Kidney glomerular epithelial cell (primary cell): ENCODE measurements at regions not wholly inside any gene's neighbourhood (a gene's known extent, or its start where the extent isn't known, plus 50 kb on each side); places are given as distances from the start of the nearest gene placed in this dataset.
"Not testable (repeated sequence)": the region's sequence is repeated elsewhere in the genome, so short reads cannot be mapped to it uniquely, and the experiment has no call there.

Experiments used
- DNase-seq: peaks from one replicate; lab custom pipeline; 2025; lab: John Stamatoyannopoulos, UW

DNA sequence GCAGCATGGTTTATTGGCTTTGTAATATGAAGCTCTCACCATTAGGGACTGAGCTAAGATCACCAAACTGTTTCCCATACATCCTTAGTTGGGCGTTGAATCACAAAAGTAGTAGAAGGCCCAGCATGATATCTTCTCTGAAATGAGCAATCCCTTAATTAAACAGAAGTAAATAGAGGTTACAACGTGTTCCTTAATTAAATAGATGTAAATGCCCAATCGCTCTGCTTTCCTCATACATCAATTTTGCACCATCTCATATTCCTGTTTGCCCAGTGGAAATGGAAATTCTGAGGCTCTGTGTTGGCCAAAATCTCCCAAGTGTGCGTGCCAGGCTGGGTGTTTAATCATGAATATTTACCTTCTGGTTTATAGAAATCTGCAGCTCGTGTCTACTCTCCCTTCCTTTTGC is 107.4 kb upstream of the FOXB1 start:
- DNase-seq: no peak

- no peak for DNase-seq
Observed at GRCh38 chr15:59894835-59895234, 109.3 kb upstream of the FOXB1 start.

DNA sequence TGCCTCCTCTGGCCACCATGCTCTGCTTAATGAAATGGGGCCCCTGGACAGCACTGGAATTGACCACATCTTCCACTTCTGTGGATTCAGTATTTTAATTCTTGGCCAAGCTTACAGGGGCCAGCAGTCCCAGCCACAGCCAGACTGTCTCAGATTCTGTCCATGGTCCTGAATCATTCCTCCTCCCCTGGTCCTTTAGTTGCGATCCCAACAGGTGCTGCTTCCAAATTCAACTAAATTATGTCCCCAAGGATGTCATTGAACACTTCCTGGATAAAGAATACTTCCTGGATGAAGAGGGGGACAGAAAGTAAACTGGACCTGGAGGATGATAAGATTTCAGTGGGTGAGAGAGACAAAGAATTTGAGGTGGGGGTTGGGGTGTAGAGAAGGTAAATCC is 111.1 kb upstream of the FOXB1 start:
- peak; percentile 22 for DNase-seq

GRCh38 chr15:59887870-59888269 is 116.2 kb upstream of the FOXB1 start:
- DNase-seq: not testable (repeated sequence)

DNA sequence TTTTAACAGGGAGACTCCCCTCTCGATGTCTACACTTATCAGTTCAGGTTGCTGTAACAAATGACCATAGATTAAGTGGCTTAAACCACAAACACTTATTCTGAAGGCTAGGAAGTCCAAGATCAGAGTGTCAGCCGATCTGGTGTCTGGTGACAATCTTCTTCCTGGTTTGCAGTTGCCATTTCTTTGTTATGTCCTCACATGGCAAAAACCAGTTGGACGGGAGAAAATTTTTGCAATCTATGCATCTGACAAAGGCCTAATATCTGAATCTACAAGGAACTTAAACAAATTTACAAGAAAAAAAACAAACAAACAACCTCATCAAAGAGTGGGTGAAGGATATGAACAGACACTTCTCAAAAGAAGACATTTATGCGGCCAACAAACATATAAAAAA is 116.9 kb upstream of the FOXB1 start:
- DNase-seq: no peak

GRCh38 chr15:59886441-59886840 is 117.7 kb upstream of the FOXB1 start:
- no peak for DNase-seq

DNA sequence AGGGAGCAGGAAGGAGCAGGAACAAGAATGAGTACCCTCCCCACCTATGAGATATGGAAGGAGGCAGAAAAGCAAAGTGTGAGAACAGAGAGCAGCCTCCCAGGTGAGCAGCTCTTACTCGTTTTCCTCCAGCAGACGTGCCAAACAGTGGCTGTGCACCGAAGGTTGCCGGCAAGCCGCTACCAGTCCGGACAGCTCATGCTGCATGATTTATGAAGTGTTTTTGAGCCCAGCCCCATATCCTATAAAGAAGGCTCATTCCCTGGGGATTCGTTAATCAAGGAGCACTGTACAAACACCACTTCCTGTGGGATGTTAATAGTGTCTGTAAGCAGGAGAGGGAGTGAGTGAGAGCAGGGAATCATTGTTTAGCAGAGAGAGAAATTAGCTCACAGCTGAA is 118.3 kb upstream of the FOXB1 start:
- peak; percentile 36 for DNase-seq

DNA sequence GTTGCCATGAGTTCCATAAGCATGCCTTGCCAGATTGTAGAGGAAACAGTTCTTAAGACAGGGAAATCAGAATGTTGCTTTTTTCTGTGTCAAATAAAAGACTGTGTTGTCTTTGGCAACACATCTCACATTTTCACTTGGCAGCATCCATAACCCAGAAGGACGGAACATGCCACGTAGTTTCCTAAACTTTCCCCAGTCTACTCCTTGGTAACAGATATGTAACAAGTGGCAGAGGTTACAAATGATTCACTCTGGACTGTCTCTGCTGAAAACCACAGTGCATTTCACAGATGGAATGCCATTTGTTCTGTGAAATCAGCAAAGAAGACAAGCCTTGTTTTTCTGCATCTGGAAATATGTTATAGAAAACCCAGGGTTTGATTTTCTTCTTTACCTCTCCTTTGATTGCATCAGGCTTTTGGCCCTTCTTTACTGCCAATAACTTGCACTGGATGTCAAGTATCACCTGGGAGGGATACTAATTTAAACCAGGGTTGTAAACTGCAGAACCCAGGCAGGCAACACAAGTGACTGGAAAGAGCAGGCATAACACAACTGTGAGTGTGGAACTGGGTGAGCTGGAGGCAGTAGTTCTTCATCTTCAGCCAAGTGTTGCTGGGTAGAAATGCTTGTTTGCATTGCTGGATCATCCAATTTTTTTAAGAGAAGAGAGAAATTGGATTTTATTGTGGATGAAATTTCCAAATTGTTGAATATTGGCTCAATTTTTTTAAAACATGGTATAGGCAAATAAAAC is 124.4 kb upstream of the FOXB1 start:
- peak; percentile 87 for DNase-seq

- no peak for DNase-seq
Observed at GRCh38 chr15:59876140-59876539, 128.0 kb upstream of the FOXB1 start.

DNA sequence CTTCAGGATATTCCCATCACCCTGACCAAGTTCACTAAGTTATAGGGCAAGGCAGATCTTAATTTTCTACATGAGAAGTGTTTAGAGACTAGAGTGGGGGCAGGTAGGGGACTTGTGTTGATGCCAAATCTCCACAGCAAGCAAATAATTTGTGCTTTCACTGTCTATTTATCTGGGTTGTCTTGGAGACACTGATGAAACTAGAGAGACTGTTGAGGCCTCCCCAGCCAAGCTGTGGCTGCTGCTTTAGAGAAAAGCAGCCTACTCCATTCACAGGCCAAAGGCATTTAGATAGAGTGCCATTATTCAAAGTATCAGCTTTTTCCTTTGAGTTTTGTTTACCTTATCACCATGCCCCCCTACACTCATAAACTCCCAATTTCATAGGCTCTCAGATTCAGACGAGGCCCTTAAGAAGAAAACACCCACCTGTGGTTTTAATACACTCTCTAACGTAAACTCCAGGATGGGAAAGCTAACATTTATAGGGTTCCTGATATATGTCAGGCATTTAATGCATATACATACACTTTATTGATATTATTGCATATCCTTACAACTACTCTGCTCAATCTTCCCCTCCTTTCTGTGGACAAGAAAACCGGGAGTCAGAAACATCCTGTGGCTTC is 130.4 kb upstream of the FOXB1 start:
- no peak for DNase-seq

DNA sequence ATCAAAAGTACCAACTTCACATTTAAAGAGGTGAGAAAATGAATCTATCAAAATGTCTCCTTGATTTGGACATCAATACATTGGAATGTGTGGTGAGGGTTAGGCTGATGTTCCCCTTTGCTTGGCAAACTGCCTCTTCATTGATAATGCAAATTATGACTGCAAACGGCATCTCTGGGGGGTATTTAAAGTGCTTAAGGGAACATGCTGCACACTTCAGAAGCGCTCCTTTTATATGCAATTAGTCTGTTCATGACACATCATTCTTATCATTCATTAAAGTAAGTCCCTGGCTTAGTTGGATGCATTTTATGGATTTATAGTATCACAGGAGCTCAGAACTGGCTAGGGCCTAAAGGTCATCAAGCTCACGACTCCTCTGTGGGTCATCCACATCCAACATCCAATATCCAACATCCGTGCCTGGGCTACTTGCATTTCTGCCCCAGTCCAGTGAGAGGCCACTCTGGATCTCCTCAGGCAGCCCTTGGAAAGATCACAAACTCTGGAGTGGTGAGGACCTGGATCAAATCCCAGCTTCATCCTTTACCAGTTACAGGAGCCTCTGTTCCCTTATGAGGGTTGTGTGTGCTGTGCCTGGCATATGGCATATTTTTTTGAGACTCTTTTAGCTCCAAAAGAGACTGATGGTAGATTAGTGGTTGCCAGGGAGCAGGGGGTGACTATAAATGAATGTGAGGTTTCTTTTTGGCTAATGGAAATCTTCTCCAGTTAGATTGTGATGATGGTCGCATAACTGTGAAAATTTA is 136.8 kb upstream of the FOXB1 start:
- no peak for DNase-seq

DNA sequence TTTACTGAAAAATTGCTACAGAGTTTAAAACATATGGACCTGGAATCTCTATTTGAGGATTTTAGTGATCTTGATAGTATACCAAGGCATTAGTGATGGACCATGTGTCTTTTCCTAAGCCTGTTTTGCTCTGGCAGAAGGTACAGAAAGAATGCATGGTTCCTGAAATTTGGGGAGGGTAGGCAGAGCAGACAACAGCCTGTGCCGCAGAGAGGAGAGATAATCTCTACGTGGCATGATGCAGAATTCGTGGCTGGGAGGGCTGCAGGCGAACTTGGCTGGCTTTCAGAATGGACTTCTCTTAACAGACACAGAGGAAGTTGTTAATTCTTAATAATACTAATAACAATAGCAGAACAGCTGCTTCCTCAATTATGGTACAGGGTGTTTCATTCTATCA is 137.5 kb upstream of the FOXB1 start:
- no peak for DNase-seq

- DNase-seq: no peak
Observed at GRCh38 chr15:59862191-59863155, 141.6 kb upstream of the FOXB1 start.

DNA sequence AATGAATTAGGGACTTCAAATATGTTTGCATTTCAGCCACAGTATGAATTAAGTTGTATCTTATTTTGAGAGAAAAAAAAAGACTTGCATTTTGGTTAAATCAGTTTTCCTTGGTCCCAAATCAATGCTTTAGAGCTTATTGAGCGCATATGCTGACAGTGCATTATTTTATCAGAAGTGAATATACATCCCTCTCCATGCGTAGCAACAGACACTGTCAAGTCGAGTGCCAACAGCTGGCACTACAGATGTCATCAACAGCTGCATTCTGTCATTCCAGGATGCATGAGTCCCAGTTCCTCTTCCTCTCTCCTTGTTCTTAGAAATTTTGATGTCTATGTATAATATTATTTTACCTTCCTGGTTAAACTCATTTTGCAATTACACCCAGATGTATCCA is 156.1 kb upstream of the FOXB1 start:
- no peak for DNase-seq

DNA sequence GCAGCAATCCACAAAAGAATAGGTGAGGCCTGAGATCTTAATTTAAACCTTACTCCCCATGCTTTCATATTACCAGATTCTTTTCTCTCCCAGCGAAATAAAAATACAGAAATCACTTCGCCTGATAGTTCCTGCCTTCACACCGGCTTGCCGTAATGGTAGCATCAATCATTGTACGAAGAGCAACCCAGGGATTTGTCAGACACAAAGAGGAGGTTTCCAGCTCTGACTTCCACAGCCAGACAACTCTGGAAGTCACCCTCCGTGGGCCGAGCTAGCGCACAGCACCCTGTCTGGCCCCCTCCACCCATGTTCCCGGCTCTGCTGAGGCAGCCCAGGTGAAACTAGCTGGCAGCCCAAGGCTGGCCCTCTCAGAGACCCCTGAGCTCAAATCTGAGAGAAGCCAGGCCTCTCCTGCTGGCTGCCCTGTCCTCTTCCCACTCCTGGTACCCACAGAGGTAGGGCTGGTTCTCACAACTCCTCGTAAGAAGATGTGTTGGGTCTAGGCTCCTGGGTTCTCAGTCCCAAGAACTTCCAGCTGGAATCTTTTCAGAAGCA is 156.9 kb upstream of the BNIP2 start:
- DNase-seq: no peak

DNA sequence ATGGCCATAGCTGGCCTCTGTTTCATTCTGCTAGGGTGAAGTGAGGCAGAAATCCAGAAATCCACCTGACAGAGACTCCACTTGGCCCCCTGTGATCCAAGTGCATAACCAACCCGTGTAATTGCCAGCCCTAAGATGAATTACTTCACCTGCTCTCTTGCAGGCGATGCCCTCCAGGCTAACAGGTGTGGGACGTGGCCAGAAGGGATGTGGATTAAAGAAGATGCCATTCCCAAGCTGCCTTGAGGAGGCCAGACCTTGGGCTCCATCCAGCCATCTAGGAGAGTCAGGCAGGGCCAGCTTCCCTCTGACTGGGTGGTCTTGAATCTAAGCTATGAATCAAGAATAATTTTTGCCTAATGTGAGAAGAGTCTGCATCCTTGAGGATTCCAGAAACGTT is 154.5 kb upstream of the BNIP2 start:
- DNase-seq: no peak

GRCh38 chr15:59841036-59841435 is 151.9 kb upstream of the BNIP2 start:
- DNase-seq: no peak

GRCh38 chr15:59839906-59840305 is 150.8 kb upstream of the BNIP2 start:
- no peak for DNase-seq

DNA sequence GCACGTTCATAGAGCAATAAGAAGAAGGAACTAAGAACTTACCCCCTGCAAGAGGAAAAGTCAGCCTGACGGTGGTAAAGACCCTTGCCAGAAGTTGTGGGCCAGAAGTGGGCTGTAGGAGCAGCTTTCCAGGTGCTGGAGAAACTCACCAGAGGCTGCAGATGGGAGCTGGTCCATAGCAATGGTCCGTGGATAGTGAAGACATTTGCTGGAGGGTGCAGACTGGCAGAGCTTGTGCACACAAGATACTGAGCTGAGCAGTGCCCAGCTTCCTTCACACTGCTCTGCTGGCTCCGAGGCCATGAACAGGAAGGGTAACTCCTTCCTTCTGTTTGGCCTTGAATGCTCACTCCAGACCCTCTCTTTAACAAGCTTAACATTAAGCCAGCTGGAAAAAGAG is 149.8 kb upstream of the BNIP2 start:
- DNase-seq: no peak

- DNase-seq: no peak
Observed at GRCh38 chr15:59835776-59836175, 146.7 kb upstream of the BNIP2 start.

DNA sequence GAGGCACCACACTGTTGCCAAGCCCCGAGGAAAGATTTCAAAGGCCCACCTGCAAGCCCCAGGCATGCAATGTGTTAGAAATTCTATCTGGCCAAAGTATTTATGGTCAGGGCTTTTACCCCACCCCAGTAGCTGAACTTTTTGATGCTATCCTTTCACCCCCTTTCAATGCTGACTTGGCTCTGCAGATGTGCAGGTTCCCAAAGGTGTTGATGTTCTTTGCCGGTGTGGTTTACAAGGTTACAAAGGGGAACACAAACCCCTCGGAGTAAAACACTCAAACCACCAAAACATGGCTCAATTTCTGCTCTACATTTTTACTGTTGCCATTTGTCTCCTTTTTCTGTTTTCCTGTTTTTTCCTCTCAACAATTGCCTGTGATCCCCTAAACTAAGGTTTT is 145.4 kb upstream of the BNIP2 start:
- DNase-seq: no peak

- no peak for DNase-seq
Observed at GRCh38 chr15:59833366-59833765, 144.2 kb upstream of the BNIP2 start.
